ENCODE measurements at regions not wholly inside any gene's neighbourhood (a gene's known extent, or its start where the extent isn't known, plus 50 kb on each side); places are given as distances from the start of the nearest gene placed in this dataset.

DNA sequence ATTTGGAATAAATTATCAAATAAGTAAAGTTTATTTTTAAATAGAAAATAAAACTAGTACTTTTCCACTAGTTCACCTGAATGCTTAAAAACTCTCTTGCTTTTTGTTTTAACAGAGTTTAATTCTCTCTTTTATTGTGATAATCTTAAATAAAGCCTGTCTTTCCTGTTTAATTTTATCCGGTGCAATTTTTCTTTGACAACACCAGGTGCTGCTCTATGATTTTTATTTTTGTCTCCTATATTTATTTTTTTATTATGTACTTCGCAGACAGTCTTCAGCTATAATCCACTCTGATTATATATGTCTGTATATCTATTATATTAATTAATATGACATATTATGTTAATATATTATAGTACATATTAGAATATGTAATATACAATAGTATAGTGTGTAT lies 1293.0 kb upstream of the EPHA6 start:
- H4K91ac ChIP-seq (ENCODE audit: low read depth, low read length, poor library complexity) = no peak overlapping the region
- H3K14ac ChIP-seq (ENCODE audit: low read length) = no peak overlapping the region
- no peak overlapping the region for H2BK5ac ChIP-seq (ENCODE audit: low read length)
- H3K4me2 ChIP-seq (ENCODE audit: insufficient read depth, low read length, poor library complexity, severe bottlenecking) = no peak overlapping the region
- H3K27me3 ChIP-seq (ENCODE audit: control insufficient read depth in 3 of 3, insufficient read depth in 3 of 3, low read depth in 1 of 3, low read length in 3 of 3) = no peaks in the 10 kb centered on the region
- no peaks in the 10 kb centered on the region for H3K4me1 ChIP-seq (ENCODE audit: control insufficient read depth in 2 of 2, insufficient read depth in 1 of 2, low read depth in 1 of 2, low read length in 2 of 2)
- no peak overlapping the region for H2AK5ac ChIP-seq (ENCODE audit: low read depth, low read length)
- H3K4me3 ChIP-seq (ENCODE audit: low read length in 2 of 2) = no peak overlapping the region
- H2AFZ ChIP-seq (ENCODE audit: low read length) = no peak overlapping the region
- H3K18ac ChIP-seq (ENCODE audit: low read length) = no peak overlapping the region
- no peaks in the 10 kb centered on the region for H3K79me1 ChIP-seq (ENCODE audit: low read depth, low read length)
- H2BK15ac ChIP-seq (ENCODE audit: low read length) = no peak overlapping the region
- H4K8ac ChIP-seq (ENCODE audit: low read depth, low read length) = no peak overlapping the region
- H3K27ac ChIP-seq (replicated peaks; ENCODE audit: low read length) = no peak overlapping the region
- H3K9ac ChIP-seq (ENCODE audit: low read depth, low read length, poor library complexity) = no peak overlapping the region
- H3K4ac ChIP-seq (ENCODE audit: low read length) = no peak overlapping the region
- H3K23ac ChIP-seq (ENCODE audit: low read depth, low read length, poor library complexity) = no peak overlapping the region
- no CpG with 5 or more reads among the region's 2 CpGs for WGBS, 2 donors (ENCODE audit: extremely low coverage in 2 of 2, insufficient read length in 2 of 2, insufficient replicate concordance in 1 of 2)
- no peak overlapping the region for H2BK12ac ChIP-seq (ENCODE audit: low read length)
- no peaks in the 10 kb centered on the region for H3K36me3 ChIP-seq (replicated peaks in 1 of 2; ENCODE audit: control insufficient read depth in 2 of 2, insufficient read depth in 2 of 2, low read length in 2 of 2)
- H3K9me3 ChIP-seq (replicated peaks in 1 of 2; ENCODE audit: control insufficient read depth in 2 of 2, insufficient read depth in 1 of 2, low read depth in 1 of 2, low read length in 2 of 2) = no peaks in the 10 kb centered on the region
- no peak for DNase-seq (ENCODE audit: low spot score)
- no peak overlapping the region for H2BK120ac ChIP-seq (ENCODE audit: low read depth, low read length)

DNA sequence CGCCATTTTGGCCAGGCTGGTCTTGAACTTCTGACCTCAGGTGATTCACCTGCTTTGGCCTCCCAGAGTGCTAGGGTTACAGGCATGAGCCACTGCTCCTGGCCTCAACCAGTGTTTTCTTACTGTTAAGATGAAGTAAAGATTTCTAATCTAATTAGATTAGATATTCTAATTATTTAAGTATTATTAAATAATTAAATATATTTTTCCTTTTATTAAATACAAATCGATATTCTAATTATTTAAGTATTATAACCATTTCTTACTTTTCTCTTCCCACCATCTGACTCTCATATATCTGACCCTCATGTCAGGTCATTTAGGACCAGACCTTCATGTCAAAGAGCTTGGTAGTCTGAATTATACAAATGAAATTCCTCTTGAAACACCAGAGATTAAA lies 1291.9 kb upstream of the EPHA6 start:
- H3K23ac ChIP-seq (ENCODE audit: low read depth, low read length, poor library complexity) = no peak overlapping the region
- no peaks in the 10 kb centered on the region for H3K27me3 ChIP-seq (ENCODE audit: control insufficient read depth in 3 of 3, insufficient read depth in 3 of 3, low read depth in 1 of 3, low read length in 3 of 3)
- no peak overlapping the region for H2BK15ac ChIP-seq (ENCODE audit: low read length)
- H2BK5ac ChIP-seq (ENCODE audit: low read length) = no peak overlapping the region
- H2AFZ ChIP-seq (ENCODE audit: low read length) = no peak overlapping the region
- H2BK120ac ChIP-seq (ENCODE audit: low read depth, low read length) = no peak overlapping the region
- no peak overlapping the region for H3K27ac ChIP-seq (replicated peaks; ENCODE audit: low read length)
- no peak overlapping the region for H3K9ac ChIP-seq (ENCODE audit: low read depth, low read length, poor library complexity)
- no peak overlapping the region for H3K4ac ChIP-seq (ENCODE audit: low read length)
- H3K14ac ChIP-seq (ENCODE audit: low read length) = no peak overlapping the region
- H3K79me1 ChIP-seq (ENCODE audit: low read depth, low read length) = no peaks in the 10 kb centered on the region
- H3K36me3 ChIP-seq (replicated peaks in 1 of 2; ENCODE audit: control insufficient read depth in 2 of 2, insufficient read depth in 2 of 2, low read length in 2 of 2) = no peaks in the 10 kb centered on the region
- no peak overlapping the region for H3K4me2 ChIP-seq (ENCODE audit: insufficient read depth, low read length, poor library complexity, severe bottlenecking)
- no peak overlapping the region for H2BK12ac ChIP-seq (ENCODE audit: low read length)
- no peaks in the 10 kb centered on the region for H3K9me3 ChIP-seq (replicated peaks in 1 of 2; ENCODE audit: control insufficient read depth in 2 of 2, insufficient read depth in 1 of 2, low read depth in 1 of 2, low read length in 2 of 2)
- no peak overlapping the region for H4K91ac ChIP-seq (ENCODE audit: low read depth, low read length, poor library complexity)
- no peak overlapping the region for H3K18ac ChIP-seq (ENCODE audit: low read length)
- no peak overlapping the region for H4K8ac ChIP-seq (ENCODE audit: low read depth, low read length)
- no peak overlapping the region for H2AK5ac ChIP-seq (ENCODE audit: low read depth, low read length)
- H3K4me1 ChIP-seq (ENCODE audit: control insufficient read depth in 2 of 2, insufficient read depth in 1 of 2, low read depth in 1 of 2, low read length in 2 of 2) = no peaks in the 10 kb centered on the region
- WGBS, 2 donors (ENCODE audit: extremely low coverage in 2 of 2, insufficient read length in 2 of 2, insufficient replicate concordance in 1 of 2) = 88% methylated on average over 1 of the region's 2 CpGs; no CpG with 5 or more reads in 1 of the 2 donors
- H3K4me3 ChIP-seq (ENCODE audit: low read length in 2 of 2) = no peak overlapping the region
- no peak for DNase-seq (ENCODE audit: low spot score)

DNA sequence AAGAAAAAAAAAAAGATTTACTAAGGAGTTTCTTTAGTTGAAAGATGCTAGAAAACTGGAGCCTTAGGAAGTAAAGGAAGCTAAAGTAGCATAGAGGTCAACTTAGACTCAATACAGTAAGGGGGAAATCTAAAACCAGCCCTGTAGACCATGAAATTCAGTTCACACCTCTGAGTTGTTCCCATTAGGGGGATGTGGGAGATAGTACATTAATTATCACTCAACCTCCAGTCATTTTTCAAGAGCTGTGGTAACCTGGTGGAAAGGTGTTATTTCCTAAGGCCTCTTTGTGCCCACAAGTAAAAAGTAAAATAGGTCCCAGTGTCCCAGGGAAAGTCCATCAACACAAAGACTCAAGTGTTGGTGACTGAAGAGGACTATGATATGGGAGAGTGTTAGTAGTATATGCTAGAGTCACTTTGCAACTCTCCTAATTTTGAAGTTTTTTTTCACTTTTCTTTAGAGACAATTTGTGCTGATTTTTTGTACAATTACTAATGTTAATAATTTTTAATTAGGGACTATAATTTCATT lies 1274.4 kb upstream of the EPHA6 start:
- Histone ChIP-seq H4K8ac (ENCODE audit: low read depth, low read length) (no peak overlapping the region), H3K79me1 (ENCODE audit: low read depth, low read length) (no peaks in the 10 kb centered on the region), H3K14ac (ENCODE audit: low read length) (no peak overlapping the region), H2BK15ac (ENCODE audit: low read length) (no peak overlapping the region), H3K9ac (ENCODE audit: low read depth, low read length, poor library complexity) (no peak overlapping the region), H2AK5ac (ENCODE audit: low read depth, low read length) (no peak overlapping the region), H2BK12ac (ENCODE audit: low read length) (no peak overlapping the region), H3K23ac (ENCODE audit: low read depth, low read length, poor library complexity) (no peak overlapping the region), H2BK5ac (ENCODE audit: low read length) (no peak overlapping the region), H3K4ac (ENCODE audit: low read length) (no peak overlapping the region), H2BK120ac (ENCODE audit: low read depth, low read length) (no peak overlapping the region), H2AFZ (ENCODE audit: low read length) (no peak overlapping the region), H3K27me3 (ENCODE audit: control insufficient read depth in 3 of 3, insufficient read depth in 3 of 3, low read depth in 1 of 3, low read length in 3 of 3) (no peaks in the 10 kb centered on the region), H3K4me2 (ENCODE audit: insufficient read depth, low read length, poor library complexity, severe bottlenecking) (no peak overlapping the region), H3K9me3 (replicated peaks in 1 of 2; ENCODE audit: control insufficient read depth in 2 of 2, insufficient read depth in 1 of 2, low read depth in 1 of 2, low read length in 2 of 2) (no peaks in the 10 kb centered on the region), H4K91ac (ENCODE audit: low read depth, low read length, poor library complexity) (no peak overlapping the region), H3K4me1 (ENCODE audit: control insufficient read depth in 2 of 2, insufficient read depth in 1 of 2, low read depth in 1 of 2, low read length in 2 of 2) (no peaks in the 10 kb centered on the region), H3K18ac (ENCODE audit: low read length) (no peak overlapping the region), H3K36me3 (replicated peaks in 1 of 2; ENCODE audit: control insufficient read depth in 2 of 2, insufficient read depth in 2 of 2, low read length in 2 of 2) (no peaks in the 10 kb centered on the region), H3K27ac (replicated peaks; ENCODE audit: low read length) (no peak overlapping the region), H3K4me3 (ENCODE audit: low read length in 2 of 2) (no peak overlapping the region)
- DNase-seq (ENCODE audit: low spot score) = no peak

DNA sequence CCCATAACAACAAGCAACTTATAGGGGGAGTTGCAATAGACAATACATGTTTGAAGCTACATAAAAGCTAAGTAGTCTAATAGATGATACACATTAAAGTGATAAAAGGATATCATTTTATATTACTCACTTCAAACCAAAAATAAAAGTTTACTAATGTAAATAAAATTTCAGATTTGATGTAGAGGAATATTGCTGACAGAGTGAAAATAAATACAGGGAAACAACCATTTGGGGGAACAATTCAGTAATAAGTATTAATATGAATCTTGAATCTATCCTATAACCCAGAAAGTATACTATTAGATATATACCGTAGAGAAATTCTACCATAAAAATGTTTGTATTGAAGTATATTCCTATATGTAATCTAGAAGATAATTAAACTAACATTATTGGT lies 1248.9 kb upstream of the EPHA6 start:
- Histone ChIP-seq H2BK15ac (ENCODE audit: low read length) (no peak overlapping the region), H3K79me1 (ENCODE audit: low read depth, low read length) (no peaks in the 10 kb centered on the region), H3K27ac (replicated peaks; ENCODE audit: low read length) (no peak overlapping the region), H3K9ac (ENCODE audit: low read depth, low read length, poor library complexity) (no peak overlapping the region), H4K8ac (ENCODE audit: low read depth, low read length) (no peak overlapping the region), H2BK12ac (ENCODE audit: low read length) (no peak overlapping the region), H2BK120ac (ENCODE audit: low read depth, low read length) (no peak overlapping the region), H4K91ac (ENCODE audit: low read depth, low read length, poor library complexity) (no peak overlapping the region), H3K18ac (ENCODE audit: low read length) (no peak overlapping the region), H3K23ac (ENCODE audit: low read depth, low read length, poor library complexity) (no peak overlapping the region), H3K4me2 (ENCODE audit: insufficient read depth, low read length, poor library complexity, severe bottlenecking) (no peak overlapping the region), H2AK5ac (ENCODE audit: low read depth, low read length) (no peak overlapping the region), H3K27me3 (ENCODE audit: control insufficient read depth in 3 of 3, insufficient read depth in 3 of 3, low read depth in 1 of 3, low read length in 3 of 3) (no peaks in the 10 kb centered on the region), H3K36me3 (replicated peaks in 1 of 2; ENCODE audit: control insufficient read depth in 2 of 2, insufficient read depth in 2 of 2, low read length in 2 of 2) (no peaks in the 10 kb centered on the region), H3K4me1 (ENCODE audit: control insufficient read depth in 2 of 2, insufficient read depth in 1 of 2, low read depth in 1 of 2, low read length in 2 of 2) (no peaks in the 10 kb centered on the region), H3K14ac (ENCODE audit: low read length) (no peak overlapping the region), H3K9me3 (replicated peaks in 1 of 2; ENCODE audit: control insufficient read depth in 2 of 2, insufficient read depth in 1 of 2, low read depth in 1 of 2, low read length in 2 of 2) (no peaks in the 10 kb centered on the region), H3K4ac (ENCODE audit: low read length) (no peak overlapping the region), H3K4me3 (ENCODE audit: low read length in 2 of 2) (no peak overlapping the region), H2AFZ (ENCODE audit: low read length) (no peak overlapping the region), H2BK5ac (ENCODE audit: low read length) (no peak overlapping the region)
- WGBS, 2 donors (ENCODE audit: extremely low coverage in 2 of 2, insufficient read length in 2 of 2, insufficient replicate concordance in 1 of 2) = no CpG with 5 or more reads among the region's 1 CpG
- DNase-seq (ENCODE audit: low spot score) = no peak

Measured in neuronal stem cell (in vitro differentiated cells).